ENCODE measurements at regions not wholly inside any gene's neighbourhood (a gene's known extent, or its start where the extent isn't known, plus 50 kb on each side); places are given as distances from the start of the nearest gene placed in this dataset.

DNA sequence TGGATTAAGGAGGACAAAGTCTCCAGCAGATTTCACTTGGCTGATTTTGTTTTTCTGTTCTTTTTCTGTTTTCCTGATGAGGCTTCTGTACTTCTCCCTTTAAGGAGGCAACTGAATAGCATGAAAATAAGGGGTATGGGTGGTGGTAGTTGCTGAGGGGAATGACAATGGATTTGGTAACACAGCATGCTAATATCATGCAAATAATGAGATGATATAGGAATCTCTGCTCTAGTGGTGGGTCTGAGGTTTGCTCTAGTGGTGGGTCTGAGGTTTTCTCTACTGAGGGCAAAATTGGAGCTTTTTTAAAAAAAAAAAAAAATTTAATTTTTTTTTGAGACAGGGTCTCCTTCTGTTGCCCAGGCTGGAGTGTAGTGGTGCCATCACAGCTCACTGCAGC lies 139.7 kb downstream of the C9orf152 start:
- no peaks in the 10 kb centered on the region for H3K27me3 Mint-ChIP-seq (ENCODE audit: low read depth)
- CTCF ChIA-PET: interaction anchor here (0.6 to 1.1 kb wide), 4 partner anchors 22 to 165 kb away, joined by 3 to 5 read pairs (median 3); no protein-coding TSS in a partner anchor

DNA sequence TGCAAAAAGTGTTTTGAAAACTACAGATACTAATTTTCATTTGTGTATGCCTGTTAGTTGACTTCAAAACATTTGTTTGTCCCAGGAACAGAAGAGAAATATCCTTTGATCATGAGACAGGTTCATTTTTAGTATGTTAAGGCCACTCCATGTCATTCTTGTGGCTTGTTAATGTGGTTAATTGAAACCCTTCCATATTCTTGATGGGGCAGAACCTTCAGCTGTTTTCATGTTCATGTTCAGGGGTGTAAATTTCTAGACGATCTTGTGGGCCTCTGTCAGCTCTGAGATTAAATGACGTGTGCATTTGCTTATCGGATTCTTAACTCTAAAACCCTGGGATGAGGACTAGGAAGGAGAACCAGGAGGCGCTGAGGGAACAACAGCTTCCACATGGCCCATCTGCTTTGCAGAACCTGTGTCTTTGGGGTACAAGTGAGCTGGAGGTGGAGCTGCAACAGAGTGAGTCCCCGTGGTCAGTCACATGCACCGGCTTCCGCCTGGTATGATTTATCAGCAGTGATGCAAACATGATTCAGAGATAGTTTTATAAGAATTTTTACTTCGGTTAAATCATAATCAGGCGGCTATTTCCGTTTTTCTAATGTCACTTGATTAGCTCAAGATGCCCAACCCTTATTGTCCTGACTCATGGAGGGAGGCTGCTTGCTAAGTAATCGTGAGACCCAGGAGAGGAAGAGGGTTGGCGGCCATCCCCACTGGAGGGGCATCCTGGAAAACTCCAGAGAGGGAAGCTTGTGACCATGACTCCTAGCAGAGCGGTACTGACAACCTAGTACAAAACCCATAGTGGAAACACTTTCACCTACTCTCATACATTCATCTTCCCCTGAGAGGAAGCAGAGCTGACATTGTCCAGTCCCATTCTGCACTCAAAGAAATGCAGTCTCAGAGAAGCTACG lies 138.4 kb downstream of the C9orf152 start:
- ATAC-seq (no peak), DNase-seq (ENCODE audit: low spot score) (no peak)
- Mint-ChIP-seq H3K27ac (peak overlapping the region; percentile 90; the same call in 1 of the 2 replicates), H3K4me1 (peaks cover 32% of the 10 kb centered on the region), H3K4me3 (no peak overlapping the region), H3K27me3 (ENCODE audit: low read depth) (no peaks in the 10 kb centered on the region), H3K36me3 (no peaks in the 10 kb centered on the region; the same call in 1 of the 2 replicates), H3K9me3 (no peaks in the 10 kb centered on the region)
- ChIA-PET CTCF (interaction anchor here (0.6 to 1.4 kb wide), 2 partner anchors 11 to 166 kb away, joined by 3 to 4 read pairs; no protein-coding TSS in a partner anchor), POLR2A (interaction anchor here (0.7 kb wide), 1 partner anchor 37 kb away, joined by 3 read pairs; no protein-coding TSS in a partner anchor)
- no peak for TF ChIP-seq RELA (CRISPR knock-in tag; IDR thresholded peaks at IDR 0.05; ENCODE audit: borderline replicate concordance)
- TF ChIP-seq GRHL2 (CRISPR knock-in tag; IDR thresholded peaks at IDR 0.05; ENCODE audit: insufficient replicate concordance, severe bottlenecking): no peak
- TF ChIP-seq, protein P1, sequence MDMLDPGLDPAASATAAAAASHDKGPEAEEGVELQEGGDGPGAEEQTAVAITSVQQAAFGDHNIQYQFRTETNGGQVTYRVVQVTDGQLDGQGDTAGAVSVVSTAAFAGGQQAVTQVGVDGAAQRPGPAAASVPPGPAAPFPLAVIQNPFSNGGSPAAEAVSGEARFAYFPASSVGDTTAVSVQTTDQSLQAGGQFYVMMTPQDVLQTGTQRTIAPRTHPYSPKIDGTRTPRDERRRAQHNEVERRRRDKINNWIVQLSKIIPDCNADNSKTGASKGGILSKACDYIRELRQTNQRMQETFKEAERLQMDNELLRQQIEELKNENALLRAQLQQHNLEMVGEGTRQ (CRISPR knock-in tag; IDR thresholded peaks at IDR 0.05): no peak
- TF ChIP-seq, protein P2, sequence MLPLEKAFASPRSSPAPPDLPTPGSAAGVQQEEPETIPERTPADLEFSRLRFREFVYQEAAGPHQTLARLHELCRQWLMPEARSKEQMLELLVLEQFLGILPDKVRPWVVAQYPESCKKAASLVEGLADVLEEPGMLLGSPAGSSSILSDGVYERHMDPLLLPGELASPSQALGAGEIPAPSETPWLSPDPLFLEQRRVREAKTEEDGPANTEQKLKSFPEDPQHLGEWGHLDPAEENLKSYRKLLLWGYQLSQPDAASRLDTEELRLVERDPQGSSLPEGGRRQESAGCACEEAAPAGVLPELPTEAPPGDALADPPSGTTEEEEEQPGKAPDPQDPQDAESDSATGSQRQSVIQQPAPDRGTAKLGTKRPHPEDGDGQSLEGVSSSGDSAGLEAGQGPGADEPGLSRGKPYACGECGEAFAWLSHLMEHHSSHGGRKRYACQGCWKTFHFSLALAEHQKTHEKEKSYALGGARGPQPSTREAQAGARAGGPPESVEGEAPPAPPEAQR (CRISPR knock-in tag; IDR thresholded peaks at IDR 0.05): no peak

More for the DNA sequence above, 139.7 kb downstream of the C9orf152 start:
- H3K4me1 Mint-ChIP-seq: peaks cover 32% of the 10 kb centered on the region
- peaks cover 7% of the 10 kb centered on the region; the same call in 1 of the 2 replicates for H3K36me3 Mint-ChIP-seq
- H3K4me3 Mint-ChIP-seq: no peak overlapping the region
- no peak for TF ChIP-seq TCF7 (CRISPR knock-in tag; IDR thresholded peaks at IDR 0.05; ENCODE audit: low read depth)
- TF ChIP-seq, protein P3, sequence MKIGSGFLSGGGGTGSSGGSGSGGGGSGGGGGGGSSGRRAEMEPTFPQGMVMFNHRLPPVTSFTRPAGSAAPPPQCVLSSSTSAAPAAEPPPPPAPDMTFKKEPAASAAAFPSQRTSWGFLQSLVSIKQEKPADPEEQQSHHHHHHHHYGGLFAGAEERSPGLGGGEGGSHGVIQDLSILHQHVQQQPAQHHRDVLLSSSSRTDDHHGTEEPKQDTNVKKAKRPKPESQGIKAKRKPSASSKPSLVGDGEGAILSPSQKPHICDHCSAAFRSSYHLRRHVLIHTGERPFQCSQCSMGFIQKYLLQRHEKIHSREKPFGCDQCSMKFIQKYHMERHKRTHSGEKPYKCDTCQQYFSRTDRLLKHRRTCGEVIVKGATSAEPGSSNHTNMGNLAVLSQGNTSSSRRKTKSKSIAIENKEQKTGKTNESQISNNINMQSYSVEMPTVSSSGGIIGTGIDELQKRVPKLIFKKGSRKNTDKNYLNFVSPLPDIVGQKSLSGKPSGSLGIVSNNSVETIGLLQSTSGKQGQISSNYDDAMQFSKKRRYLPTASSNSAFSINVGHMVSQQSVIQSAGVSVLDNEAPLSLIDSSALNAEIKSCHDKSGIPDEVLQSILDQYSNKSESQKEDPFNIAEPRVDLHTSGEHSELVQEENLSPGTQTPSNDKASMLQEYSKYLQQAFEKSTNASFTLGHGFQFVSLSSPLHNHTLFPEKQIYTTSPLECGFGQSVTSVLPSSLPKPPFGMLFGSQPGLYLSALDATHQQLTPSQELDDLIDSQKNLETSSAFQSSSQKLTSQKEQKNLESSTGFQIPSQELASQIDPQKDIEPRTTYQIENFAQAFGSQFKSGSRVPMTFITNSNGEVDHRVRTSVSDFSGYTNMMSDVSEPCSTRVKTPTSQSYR (CRISPR knock-in tag; IDR thresholded peaks at IDR 0.05): no peak
- TF ChIP-seq GRHL2 (CRISPR knock-in tag; IDR thresholded peaks at IDR 0.05; ENCODE audit: insufficient replicate concordance, severe bottlenecking): no peak
- no peak for TF ChIP-seq NFE2L1 (CRISPR knock-in tag; IDR thresholded peaks at IDR 0.05)
- TF ChIP-seq ZNF138 (CRISPR knock-in tag; conservative IDR thresholded peaks at IDR 0.05): no peak
- TF ChIP-seq SMAD3 (CRISPR knock-in tag; IDR thresholded peaks at IDR 0.05; ENCODE audit: borderline replicate concordance): no peak
- TF ChIP-seq, protein P4, sequence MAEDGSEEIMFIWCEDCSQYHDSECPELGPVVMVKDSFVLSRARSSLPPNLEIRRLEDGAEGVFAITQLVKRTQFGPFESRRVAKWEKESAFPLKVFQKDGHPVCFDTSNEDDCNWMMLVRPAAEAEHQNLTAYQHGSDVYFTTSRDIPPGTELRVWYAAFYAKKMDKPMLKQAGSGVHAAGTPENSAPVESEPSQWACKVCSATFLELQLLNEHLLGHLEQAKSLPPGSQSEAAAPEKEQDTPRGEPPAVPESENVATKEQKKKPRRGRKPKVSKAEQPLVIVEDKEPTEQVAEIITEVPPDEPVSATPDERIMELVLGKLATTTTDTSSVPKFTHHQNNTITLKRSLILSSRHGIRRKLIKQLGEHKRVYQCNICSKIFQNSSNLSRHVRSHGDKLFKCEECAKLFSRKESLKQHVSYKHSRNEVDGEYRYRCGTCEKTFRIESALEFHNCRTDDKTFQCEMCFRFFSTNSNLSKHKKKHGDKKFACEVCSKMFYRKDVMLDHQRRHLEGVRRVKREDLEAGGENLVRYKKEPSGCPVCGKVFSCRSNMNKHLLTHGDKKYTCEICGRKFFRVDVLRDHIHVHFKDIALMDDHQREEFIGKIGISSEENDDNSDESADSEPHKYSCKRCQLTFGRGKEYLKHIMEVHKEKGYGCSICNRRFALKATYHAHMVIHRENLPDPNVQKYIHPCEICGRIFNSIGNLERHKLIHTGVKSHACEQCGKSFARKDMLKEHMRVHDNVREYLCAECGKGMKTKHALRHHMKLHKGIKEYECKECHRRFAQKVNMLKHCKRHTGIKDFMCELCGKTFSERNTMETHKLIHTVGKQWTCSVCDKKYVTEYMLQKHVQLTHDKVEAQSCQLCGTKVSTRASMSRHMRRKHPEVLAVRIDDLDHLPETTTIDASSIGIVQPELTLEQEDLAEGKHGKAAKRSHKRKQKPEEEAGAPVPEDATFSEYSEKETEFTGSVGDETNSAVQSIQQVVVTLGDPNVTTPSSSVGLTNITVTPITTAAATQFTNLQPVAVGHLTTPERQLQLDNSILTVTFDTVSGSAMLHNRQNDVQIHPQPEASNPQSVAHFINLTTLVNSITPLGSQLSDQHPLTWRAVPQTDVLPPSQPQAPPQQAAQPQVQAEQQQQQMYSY (CRISPR knock-in tag; IDR thresholded peaks at IDR 0.05): no peak
- TF ChIP-seq, protein P5, sequence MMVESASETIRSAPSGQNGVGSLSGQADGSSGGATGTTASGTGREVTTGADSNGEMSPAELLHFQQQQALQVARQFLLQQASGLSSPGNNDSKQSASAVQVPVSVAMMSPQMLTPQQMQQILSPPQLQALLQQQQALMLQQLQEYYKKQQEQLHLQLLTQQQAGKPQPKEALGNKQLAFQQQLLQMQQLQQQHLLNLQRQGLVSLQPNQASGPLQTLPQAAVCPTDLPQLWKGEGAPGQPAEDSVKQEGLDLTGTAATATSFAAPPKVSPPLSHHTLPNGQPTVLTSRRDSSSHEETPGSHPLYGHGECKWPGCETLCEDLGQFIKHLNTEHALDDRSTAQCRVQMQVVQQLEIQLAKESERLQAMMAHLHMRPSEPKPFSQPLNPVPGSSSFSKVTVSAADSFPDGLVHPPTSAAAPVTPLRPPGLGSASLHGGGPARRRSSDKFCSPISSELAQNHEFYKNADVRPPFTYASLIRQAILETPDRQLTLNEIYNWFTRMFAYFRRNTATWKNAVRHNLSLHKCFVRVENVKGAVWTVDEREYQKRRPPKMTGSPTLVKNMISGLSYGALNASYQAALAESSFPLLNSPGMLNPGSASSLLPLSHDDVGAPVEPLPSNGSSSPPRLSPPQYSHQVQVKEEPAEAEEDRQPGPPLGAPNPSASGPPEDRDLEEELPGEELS (CRISPR knock-in tag; IDR thresholded peaks at IDR 0.05): no peak
- TF ChIP-seq NR1H2 (CRISPR knock-in tag; IDR thresholded peaks at IDR 0.05): no peak
- TF ChIP-seq, protein P6, sequence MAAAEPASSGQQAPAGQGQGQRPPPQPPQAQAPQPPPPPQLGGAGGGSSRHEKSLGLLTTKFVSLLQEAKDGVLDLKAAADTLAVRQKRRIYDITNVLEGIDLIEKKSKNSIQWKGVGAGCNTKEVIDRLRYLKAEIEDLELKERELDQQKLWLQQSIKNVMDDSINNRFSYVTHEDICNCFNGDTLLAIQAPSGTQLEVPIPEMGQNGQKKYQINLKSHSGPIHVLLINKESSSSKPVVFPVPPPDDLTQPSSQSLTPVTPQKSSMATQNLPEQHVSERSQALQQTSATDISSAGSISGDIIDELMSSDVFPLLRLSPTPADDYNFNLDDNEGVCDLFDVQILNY (CRISPR knock-in tag; IDR thresholded peaks at IDR 0.05): no peak
- DNase-seq (ENCODE audit: low spot score) (no peak), ATAC-seq (peak; percentile 59)
- POLR2A ChIA-PET: no interaction called here
- H3K9me3 Mint-ChIP-seq: no peaks in the 10 kb centered on the region
- peak overlapping the region; percentile 15; the same call in 1 of the 2 replicates for H3K27ac Mint-ChIP-seq

Data from WTC11 (cell line).